ENCODE measurements at regions not wholly inside any gene's neighbourhood (a gene's known extent, or its start where the extent isn't known, plus 50 kb on each side); places are given as distances from the start of the nearest gene placed in this dataset.

GRCh38 chr12:126770188-126770587 lies 1496.8 kb upstream of the TMEM132C start:
- Histone ChIP-seq H3K4me2 (ENCODE audit: insufficient read depth in 1 of 2, low read depth in 2 of 2, low read length in 2 of 2) (no peak overlapping the region), H3K27ac (ENCODE audit: low read depth, low read length) (no peak overlapping the region), H3K23ac (ENCODE audit: insufficient read length) (no peak overlapping the region), H2BK15ac (ENCODE audit: low read length) (no peak overlapping the region), H3K9me3 (ENCODE audit: insufficient read depth in 2 of 2, low read depth in 1 of 2, low read length in 1 of 2) (no peaks in the 10 kb centered on the region), H4K5ac (ENCODE audit: insufficient read length, low read depth, low read length) (no peak overlapping the region), H3K36me3 (ENCODE audit: control insufficient read depth in 2 of 4, insufficient read depth in 4 of 4, low read length in 3 of 4) (no peaks in the 10 kb centered on the region), H2BK120ac (replicated peaks; ENCODE audit: low read depth, low read length) (no peak overlapping the region), H3K56ac (replicated peaks; ENCODE audit: insufficient read length, low read depth, low read length) (no peak overlapping the region), H3K27me3 (replicated peaks in 1 of 4; ENCODE audit: control insufficient read depth in 3 of 4, extremely low read depth in 1 of 4, insufficient read depth in 3 of 4, low read length in 3 of 4) (no peaks in the 10 kb centered on the region), H3K14ac (ENCODE audit: insufficient read length) (no peak overlapping the region), H3K4me3 (ENCODE audit: extremely low read depth in 1 of 4, insufficient read depth in 2 of 4, low read depth in 3 of 4, low read length in 4 of 4) (no peak overlapping the region), H4K8ac (ENCODE audit: extremely low read depth, insufficient read depth, low read length) (no peak overlapping the region), H3K79me1 (ENCODE audit: low read depth, low read length) (no peaks in the 10 kb centered on the region), H3K9ac (replicated peaks in 1 of 4; ENCODE audit: extremely low read depth in 1 of 4, low read depth in 3 of 4, low read length in 3 of 4) (no peak overlapping the region), H2BK20ac (ENCODE audit: low read length) (no peak overlapping the region), H3K23me2 (ENCODE audit: low read depth, low read length) (no peaks in the 10 kb centered on the region; the same call in 1 of the 2 replicates), H2AK5ac (ENCODE audit: low read depth, low read length) (no peak overlapping the region), H3K4ac (replicated peaks; ENCODE audit: insufficient read length, low read depth, low read length) (no peak overlapping the region), H3K18ac (ENCODE audit: extremely low read depth, low read length) (no peak overlapping the region), H2BK12ac (ENCODE audit: low read depth, low read length) (no peak overlapping the region), H3K4me1 (replicated peaks in 1 of 4; ENCODE audit: control insufficient read depth in 3 of 4, insufficient read depth in 4 of 4, low read length in 3 of 4) (no peaks in the 10 kb centered on the region), H2BK5ac (ENCODE audit: low read depth, low read length) (no peak overlapping the region), H4K91ac (replicated peaks; ENCODE audit: insufficient read length, low read length) (no peak overlapping the region), H3K79me2 (ENCODE audit: control insufficient read depth in 1 of 2, insufficient read depth in 2 of 2, low read length in 2 of 2) (no peaks in the 10 kb centered on the region), H4K20me1 (replicated peaks in 1 of 2; ENCODE audit: control insufficient read depth in 1 of 2, insufficient read depth in 2 of 2, low read length in 2 of 2) (no peaks in the 10 kb centered on the region), H2AFZ (ENCODE audit: low read length) (no peak overlapping the region)
- 92% methylated on average over 3 of the region's 3 CpGs; no CpG with 5 or more reads in 1 of the 2 experiments for WGBS, 2 experiments (ENCODE audit: extremely low coverage in 1 of 2, insufficient coverage in 1 of 2, insufficient read length in 1 of 2, insufficient replicate concordance in 2 of 2, low coverage in 1 of 2, low lambda C conversion rate in 2 of 2, missing lambda C conversion rate in 1 of 2)
- POLR2A ChIA-PET (ENCODE audit: partially characterized antibody) = no interaction called here
- CTCF ChIA-PET (ENCODE audit: partially characterized antibody) = interaction anchor here (1.1 to 1.4 kb wide), 2 partner anchors 11 to 14 kb away, joined by 3 to 5 read pairs; no protein-coding TSS in a partner anchor
- DNase-seq (ENCODE audit: low read depth in 1 of 2, low spot score in 2 of 2) (no peak), FAIRE-seq (no peak)
- TF ChIP-seq SP2 (IDR thresholded peaks at IDR 0.05; ENCODE audit: low read length) (no peak), BRCA1 (IDR thresholded peaks at IDR 0.05; ENCODE audit: low read depth, low read length) (no peak), CHD1 (IDR thresholded peaks at IDR 0.05; ENCODE audit: low read depth, low read length) (no peak), KDM5A (IDR thresholded peaks at IDR 0.05; ENCODE audit: low read length) (no peak), TEAD4 (IDR thresholded peaks at IDR 0.05; ENCODE audit: low read depth, low read length) (no peak), BCL11A (IDR thresholded peaks at IDR 0.05; ENCODE audit: low read depth in 2 of 2, low read length in 2 of 2) (no peak), RNF2 (IDR thresholded peaks at IDR 0.05; ENCODE audit: borderline replicate concordance, low read depth, low read length, missing control alignments, poor library complexity, severe bottlenecking) (no peak), POLR2AphosphoS5 (IDR thresholded peaks at IDR 0.05; ENCODE audit: low read depth, low read length) (no peak), GABPA (IDR thresholded peaks at IDR 0.05; ENCODE audit: borderline replicate concordance, insufficient read depth, low read length) (no peak), ASH2L (IDR thresholded peaks at IDR 0.05; ENCODE audit: low read length) (no peak), HDAC6 (IDR thresholded peaks at IDR 0.05; ENCODE audit: low read depth, low read length) (no peak), MAX (IDR thresholded peaks at IDR 0.05) (no peak), SAP30 (IDR thresholded peaks at IDR 0.05; ENCODE audit: insufficient read depth, insufficient replicate concordance, low read length) (no peak), PHF8 (conservative IDR thresholded peaks at IDR 0.05; ENCODE audit: low read depth, low read length) (no peak), EP300 (IDR thresholded peaks at IDR 0.05; ENCODE audit: borderline replicate concordance in 1 of 2, low read depth in 2 of 2, low read length in 2 of 2) (no peak)
